ENCODE measurements at regions not wholly inside any gene's neighbourhood (a gene's known extent, or its start where the extent isn't known, plus 50 kb on each side); places are given as distances from the start of the nearest gene placed in this dataset.
A peak's percentile ranks its signal among the peaks of the same experiment; 100 is the strongest.
"Not testable (repeated sequence)": the region's sequence is repeated elsewhere in the genome, so short reads cannot be mapped to it uniquely, and the experiment has no call there.

GRCh38 chr10:84700668-84701369 is 372.4 kb downstream of the CCSER2 start:
- no peak for DNase-seq (ENCODE audit: low spot score)

DNA sequence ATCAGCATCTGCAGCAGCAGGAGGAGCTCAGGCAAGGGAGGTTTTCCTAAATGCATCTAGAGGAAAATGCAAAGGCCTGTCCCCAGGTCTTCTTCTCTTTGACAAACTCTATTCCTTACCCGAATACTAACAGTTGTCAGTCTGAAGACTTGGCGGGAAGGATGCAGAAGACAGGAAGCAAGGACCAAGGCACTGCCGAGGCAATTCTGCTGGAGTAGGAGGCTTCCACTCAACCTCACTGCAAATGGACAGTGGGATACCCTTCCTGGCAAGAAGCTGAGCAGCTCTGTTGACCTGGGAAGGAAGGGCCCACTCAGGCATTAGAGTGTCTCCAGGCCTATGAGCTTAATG is 373.0 kb downstream of the CCSER2 start:
- DNase-seq (ENCODE audit: low spot score): no peak

GRCh38 chr10:84704101-84704500 is 375.7 kb downstream of the CCSER2 start:
- DNase-seq (ENCODE audit: low spot score): no peak

GRCh38 chr10:84706431-84706830 is 378.0 kb downstream of the CCSER2 start:
- no peak for DNase-seq (ENCODE audit: low spot score)

GRCh38 chr10:84706875-84707274 is 378.5 kb downstream of the CCSER2 start:
- peak; percentile 66 for DNase-seq (ENCODE audit: low spot score)

DNA sequence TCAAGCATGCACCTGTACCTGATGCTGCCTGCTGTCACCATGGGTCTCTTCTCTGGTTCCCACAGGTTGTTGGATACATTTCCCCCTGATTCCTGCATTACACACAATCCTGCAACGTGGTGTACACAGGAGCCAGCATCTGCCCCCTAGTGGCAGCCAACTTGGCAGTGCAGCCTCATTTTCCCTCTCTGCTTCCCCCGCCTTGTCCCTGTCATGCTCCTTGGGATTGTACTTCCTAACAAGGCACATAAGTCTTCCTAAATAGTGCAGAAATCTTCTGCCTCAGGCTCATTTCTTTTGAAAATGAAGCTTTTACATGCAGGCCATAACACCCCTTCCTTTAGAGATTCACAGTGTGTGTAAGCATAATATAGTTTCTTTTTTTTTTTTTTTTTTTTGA is 387.5 kb downstream of the CCSER2 start:
- DNase-seq (ENCODE audit: low spot score): peak; percentile 7

GRCh38 chr10:84718877-84719616 is 390.7 kb downstream of the CCSER2 start:
- no peak for DNase-seq (ENCODE audit: low spot score)

DNA sequence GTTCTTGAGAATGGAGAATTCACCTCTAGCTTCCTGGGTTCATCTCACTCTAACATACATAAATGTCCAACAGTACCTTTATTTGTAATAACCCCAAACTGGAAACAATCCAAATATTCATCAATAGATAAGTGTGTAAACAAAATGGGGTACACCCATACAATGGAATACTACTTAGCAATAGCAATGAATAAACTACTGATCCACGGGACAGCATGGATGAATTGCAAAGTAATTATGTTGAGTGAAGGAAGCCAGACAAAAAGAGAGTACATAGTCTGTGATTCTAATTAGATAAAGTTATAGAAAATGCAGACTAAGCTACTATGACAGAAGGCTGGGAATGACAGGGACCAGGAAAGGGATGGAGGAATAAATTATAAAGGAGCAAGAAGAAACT is 391.3 kb downstream of the CCSER2 start:
- no peak for DNase-seq (ENCODE audit: low spot score)

DNA sequence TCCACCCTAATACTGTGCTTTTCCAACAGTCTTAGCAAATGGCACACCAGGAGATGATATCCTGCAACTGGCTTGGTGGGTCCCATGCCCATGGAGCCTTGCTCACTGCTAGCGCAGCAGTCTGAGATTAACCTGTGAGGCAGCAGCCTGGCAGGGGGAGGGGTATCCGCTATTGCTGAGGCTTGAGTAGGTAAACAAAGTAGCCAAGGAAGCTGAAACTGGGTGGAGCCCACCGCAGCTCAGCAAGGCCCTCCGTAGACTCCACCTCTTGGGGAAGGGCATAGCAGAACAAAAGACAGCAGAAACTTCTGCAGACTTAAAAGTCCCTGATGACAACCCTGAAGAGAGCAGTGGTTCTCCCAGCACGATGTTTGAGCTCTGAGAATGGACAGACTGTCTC is 399.0 kb downstream of the CCSER2 start:
- no peak for DNase-seq (ENCODE audit: low spot score)

GRCh38 chr10:84739126-84739525 is 410.7 kb downstream of the CCSER2 start:
- not testable (repeated sequence) for DNase-seq (ENCODE audit: low spot score)

DNA sequence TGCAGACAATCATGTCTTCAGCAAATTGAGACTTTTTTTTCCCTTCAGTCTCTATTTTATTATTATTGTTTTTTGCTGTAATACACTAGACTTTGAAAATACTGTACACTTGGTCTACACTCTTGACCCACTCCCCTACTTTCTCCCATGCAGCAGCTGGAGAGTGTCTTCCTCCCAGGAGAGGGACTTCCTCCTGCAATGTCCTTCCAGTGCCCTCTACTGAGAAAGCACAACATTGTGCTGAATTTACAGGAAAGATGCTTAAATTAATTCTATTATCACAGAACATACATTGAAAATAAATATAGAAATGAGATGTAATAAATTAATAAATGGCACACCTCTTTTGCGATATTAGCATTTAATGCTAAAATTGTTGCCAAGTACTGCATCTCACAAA is 411.3 kb downstream of the CCSER2 start:
- DNase-seq (ENCODE audit: low spot score): no peak

DNA sequence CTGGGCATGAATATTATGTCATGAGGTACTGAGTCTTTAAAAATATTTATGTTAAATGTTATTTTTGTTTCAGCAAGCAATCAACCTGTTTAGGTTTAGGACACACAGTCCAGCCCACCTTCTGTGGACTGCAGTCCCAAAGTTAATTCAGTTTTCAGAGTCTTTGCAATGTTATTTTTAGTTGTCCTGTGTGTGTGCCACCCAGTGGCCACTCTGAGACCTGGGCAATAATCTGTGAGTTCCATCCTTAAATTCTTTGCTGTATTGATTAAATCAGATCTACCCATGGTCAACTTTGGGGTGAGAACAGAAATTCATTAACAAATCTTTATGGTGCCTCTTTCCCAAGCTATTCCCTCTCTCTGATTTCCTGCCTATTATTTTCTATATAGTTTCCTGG is 415.1 kb downstream of the CCSER2 start:
- no peak for DNase-seq (ENCODE audit: low spot score)

DNA sequence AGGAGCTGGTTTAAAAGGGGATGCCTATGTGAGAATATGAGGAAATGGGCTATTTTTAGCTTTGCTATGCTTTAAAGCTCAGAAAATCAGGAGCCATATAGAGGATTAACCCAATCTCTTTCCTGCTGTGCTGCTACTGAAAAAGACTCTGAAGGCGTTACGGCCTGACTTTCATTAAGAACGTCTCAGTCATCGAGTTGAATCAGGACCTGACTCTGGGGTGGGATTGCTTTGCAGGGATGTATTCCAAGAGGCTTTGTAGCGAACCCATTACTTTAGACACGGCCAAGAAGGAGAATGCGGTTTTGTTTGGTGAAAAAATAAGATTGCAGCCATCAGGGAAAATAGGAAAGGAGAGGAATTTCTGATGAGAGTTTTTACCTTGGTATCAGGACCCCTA is 426.9 kb downstream of the CCSER2 start:
- peak; percentile 11 for DNase-seq (ENCODE audit: low spot score)

DNA sequence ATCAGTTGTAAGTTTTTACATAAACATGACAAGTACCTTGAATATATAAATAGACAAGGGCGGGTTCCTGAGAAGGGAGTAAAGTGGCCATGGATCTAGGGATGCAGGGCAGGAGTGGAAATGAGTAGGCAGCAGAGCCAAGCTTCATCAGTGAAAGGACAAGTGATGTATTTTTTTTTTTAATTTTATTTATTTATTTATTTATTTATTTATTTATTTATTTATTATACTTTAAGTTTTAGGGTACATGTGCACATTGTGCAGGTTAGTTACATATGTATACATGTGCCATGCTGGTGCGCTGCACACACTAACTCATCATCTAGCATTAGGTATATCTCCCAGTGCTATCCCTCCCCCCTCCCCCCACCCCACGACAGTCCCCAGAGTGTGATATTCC is 428.3 kb downstream of the CCSER2 start:
- not testable (repeated sequence) for DNase-seq (ENCODE audit: low spot score)

- DNase-seq (ENCODE audit: low spot score): not testable (repeated sequence)
These were observed 433.7 kb downstream of the CCSER2 start for GRCh38 chr10:84761994-84762614.

DNA sequence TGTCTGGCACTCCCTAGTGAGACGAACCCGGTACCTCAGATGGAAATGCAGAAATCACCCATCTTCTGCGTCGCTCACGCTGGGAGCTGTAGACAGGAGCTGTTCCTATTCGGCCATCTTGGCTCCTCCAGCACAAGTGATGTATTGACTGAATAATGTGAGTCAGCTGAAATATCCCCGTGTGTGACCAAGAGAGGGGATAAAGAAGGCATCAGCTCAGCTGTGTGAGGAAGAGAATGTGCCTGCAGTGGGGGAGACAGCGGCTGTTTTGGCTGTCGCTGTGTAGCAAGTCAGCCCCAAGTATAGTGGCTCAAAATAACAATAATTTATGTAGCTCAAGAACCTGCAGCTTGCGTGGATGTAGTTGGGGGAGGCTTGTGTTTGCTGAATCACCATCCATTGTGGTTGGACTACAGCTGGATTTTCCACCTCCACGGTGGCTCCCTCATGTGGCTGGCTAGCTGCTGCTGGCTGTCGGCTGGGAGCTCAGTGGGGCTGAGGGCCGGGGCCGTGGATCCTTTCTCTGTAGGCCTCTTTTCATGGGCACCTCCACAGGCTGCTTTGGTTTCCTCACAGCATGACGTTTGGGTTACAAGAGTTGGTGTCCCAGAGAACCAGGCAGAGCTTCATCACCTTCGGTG is 434.5 kb downstream of the CCSER2 start:
- no peak for DNase-seq (ENCODE audit: low spot score)

DNA sequence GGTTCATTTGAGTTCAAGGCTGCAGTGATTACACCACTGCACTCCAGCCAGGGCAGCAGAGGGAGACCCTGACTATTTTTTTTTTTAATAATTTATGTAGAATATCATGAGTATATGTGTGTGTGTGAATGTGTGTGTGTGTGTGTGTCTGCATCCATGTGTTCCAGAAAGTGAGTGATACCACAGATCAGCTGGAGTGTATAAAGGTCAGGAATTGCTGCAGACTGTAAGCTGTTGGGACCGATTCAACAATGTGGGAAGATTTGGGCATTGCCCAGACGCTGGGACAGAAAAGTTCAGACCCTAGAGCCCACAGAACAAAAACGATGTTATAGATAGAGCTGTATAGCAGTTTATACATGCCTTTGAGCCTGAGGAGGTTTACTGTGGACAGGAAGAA is 435.6 kb downstream of the CCSER2 start:
- DNase-seq (ENCODE audit: low spot score): no peak

DNA sequence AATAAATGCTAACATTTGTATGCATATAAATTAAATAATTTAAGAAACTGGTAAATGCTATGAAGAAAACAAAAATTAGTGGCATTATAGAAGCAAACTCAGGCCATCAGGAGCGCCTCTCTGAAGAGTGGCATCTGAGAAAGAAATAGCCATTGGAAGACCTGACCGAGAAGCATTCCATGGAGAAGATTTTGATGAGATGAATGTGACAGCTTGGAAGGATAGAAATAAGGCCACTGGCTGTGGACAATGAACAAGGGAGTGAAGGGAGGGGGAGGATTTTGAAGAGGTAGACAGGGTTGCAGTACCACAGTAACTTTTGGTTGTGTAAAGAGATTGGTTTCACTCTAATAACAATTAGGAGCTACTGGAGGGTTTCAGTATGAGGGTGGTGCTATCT is 436.7 kb downstream of the CCSER2 start:
- no peak for DNase-seq (ENCODE audit: low spot score)

DNA sequence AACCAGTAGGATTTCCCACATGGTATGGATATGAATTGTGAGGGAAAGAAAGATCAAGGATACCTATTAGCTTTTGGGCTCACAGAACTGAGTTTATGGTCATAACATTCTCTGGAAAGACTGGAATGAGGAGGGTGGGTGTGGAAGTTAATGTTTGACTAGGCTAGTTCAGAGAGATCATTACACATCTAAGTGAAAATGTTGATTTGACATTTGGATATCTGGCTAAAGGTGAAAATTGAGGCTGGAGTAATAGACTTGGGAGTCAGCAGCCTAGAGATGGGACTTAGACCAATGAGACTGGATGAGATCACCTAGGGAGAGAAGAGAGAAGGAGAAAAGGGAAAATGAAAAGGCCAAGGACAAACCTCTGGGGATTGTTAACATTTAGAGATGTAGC is 437.3 kb downstream of the CCSER2 start:
- DNase-seq (ENCODE audit: low spot score): no peak

DNA sequence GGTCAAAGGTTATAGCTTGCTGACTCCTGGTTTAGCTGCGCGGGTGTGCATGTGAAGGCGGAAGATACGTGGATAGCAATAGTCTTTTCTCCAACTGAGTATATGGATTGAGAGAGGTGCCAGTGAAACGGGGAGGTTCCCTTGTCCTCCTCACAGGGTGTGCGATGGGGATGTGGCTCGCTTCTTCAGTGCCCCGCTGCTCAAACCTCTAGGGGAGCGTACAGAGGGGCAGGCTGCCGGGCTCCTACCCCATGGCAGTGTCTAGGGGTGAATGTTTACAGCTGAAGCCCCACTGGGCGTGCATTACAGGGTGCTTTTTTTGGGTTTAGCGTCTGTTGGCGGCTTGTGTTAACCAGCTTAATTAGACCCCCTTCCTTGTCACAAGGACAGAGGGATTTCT is 438.5 kb downstream of the CCSER2 start:
- no peak for DNase-seq (ENCODE audit: low spot score)

- no peak for DNase-seq (ENCODE audit: low spot score)
These were observed 439.7 kb downstream of the CCSER2 start for GRCh38 chr10:84768132-84768531.

- no peak for DNase-seq (ENCODE audit: low spot score)
These were observed 442.4 kb downstream of the CCSER2 start for GRCh38 chr10:84770824-84771223.

DNA sequence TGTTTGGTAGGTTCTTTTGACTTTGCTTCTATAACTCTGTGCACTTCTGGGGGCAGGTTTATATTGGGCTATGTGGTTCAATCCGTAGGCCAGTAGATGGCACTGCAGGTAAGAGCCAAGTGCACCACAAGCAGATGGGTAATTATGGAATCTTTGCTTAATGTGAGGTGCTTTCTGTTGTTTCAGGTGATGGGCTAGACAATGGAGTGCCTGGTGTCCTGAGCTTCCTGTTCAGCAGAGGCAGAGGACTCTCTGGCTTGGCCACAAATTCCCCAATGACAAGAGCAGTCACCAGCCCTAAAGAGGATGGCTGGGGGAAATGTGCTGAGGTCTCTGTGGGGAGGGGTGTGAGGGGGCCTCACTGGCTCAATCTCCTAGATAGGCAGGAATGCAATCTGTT is 455.0 kb downstream of the CCSER2 start:
- DNase-seq (ENCODE audit: low spot score): peak; percentile 40
